Occipital lobe (tissue), 1 donor: ENCODE measurements at regions not wholly inside any gene's neighbourhood (a gene's known extent, or its start where the extent isn't known, plus 50 kb on each side); places are given as distances from the start of the nearest gene placed in this dataset.

Source experiments
- DNase-seq: peaks from one replicate; lab custom pipeline; 2025; lab: John Stamatoyannopoulos, UW

DNA sequence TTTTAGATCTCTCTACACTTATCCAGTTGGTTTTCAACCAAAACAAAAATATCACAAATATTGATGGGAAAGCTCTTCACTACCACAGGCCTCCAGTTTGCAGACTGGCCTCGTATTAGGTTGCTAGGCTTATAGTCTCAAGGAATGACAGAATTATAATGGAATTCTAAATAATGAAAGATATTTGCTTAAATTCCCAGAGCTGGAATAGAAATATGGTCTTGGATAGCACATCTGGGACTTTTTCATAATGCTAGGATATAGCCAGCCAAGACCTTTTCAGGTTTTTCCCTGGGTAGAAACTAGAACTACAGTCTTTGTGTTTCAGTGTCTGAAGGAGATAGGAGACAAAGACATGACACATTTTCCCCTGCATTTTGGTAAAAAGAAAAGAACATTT is 121.9 kb upstream of the STAC start:
- DNase-seq = no peak

DNA sequence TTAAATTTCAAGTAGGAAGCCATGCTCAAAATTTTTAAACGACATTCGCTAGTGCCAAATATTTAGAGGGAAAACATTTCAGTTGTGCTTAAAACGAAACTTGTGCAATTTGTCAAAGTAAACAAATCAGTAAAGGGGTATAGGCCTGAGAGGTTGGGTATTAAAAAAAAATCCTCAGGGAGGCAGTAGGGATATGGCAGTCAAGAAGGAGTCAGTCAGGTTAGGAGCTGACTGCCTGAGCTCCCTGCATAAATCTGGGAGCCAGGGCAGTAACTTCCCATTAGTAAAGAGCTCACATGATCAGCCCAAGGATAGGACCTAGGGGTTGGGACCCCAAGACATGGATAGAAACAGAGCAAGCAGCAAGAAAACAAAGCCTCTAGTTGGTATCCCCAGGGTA is 120.7 kb upstream of the STAC start:
- no peak for DNase-seq

DNA sequence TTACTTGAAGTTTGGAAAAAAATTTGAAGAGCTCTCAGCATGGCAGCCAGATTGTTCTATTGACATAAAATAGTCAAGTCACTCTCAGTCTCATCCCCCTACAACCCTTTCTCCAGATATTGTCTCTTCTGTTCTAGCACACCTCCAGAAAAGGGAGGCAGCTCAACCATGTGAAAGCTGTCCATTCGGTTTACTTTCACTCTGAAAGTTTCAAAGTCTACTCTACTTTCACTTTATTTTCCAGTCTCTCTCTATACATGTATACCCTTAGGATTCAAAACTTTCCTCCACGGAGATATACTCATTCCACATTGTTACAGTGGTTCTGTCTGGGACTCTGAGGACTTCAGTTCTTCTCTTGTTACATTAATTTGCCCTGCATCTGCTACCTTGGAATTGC is 111.0 kb upstream of the STAC start:
- no peak for DNase-seq

DNA sequence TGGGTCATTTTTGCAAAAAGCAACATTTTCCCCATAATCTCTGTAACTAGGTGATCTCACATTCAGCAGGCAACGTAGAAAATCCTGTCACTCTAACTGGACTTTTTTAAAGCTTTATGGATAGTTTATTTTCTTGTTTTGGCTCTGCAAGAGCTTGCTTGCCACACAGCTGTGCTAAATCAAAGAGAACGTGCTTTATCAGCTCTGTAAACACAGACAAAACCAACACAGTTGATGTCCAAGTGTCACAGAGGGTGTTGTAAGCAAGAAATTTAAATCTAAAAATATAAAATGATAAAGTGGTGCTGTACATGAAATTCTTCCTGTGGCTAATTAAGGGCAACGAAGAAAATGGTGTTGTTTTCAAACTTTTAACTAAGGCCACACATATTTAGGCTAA is 97.5 kb upstream of the STAC start:
- DNase-seq = no peak

DNA sequence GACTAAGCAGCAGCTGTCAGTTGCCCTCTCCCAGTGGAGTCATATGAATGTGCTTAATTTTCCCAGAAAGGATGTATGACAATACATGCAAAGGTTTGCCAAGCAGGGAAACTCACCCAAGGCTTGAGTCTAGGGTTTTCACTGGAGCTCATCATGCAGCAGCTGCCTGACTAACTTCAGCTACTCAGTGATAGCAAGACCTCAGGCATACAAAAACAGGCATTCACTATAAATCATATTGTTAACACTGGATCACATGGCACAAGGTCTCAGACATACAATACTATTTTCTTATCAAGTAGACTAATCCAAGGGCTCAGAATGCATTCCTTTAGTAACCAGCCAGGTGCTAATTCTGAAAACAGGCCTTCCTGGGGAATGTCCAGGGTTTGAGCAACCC is 85.0 kb upstream of the STAC start:
- no peak for DNase-seq

DNA sequence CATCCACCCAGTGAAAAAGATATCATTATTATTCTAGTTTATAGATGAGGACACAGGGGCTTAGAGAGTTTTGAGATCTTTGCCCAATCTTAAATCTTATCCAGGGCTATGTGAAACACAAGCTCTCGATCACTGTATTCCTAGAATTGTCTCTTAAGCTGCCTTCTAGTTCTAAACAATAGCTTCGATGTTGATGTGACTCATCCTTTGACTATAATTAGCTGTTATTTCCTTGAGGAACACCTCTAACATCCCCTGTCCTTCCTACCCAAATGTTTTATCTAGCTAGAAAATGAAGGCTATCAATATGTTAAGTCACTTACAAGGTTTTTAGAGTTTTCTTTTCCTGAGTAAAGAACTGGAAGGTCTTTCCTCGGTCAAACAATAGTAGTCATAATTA is 83.1 kb upstream of the STAC start:
- DNase-seq = no peak

DNA sequence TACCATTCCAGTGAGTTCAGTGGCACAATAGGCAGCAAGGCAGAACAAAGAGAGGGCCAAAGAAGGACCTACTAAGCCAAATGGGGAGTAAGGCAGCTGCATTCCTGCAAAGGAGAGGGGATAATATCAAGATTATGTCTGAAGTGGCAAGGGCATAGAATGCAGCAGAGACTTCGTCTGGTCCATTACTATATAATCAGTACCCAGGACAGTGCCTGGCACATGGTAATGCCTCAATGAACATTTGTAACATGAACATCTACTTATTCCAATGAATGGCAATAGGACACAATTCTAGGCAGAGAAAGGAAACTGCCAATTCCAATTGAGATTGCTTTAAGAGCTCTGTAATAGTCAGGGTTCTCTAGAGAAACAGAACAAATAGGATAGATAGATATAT is 82.1 kb upstream of the STAC start:
- no peak for DNase-seq

DNA sequence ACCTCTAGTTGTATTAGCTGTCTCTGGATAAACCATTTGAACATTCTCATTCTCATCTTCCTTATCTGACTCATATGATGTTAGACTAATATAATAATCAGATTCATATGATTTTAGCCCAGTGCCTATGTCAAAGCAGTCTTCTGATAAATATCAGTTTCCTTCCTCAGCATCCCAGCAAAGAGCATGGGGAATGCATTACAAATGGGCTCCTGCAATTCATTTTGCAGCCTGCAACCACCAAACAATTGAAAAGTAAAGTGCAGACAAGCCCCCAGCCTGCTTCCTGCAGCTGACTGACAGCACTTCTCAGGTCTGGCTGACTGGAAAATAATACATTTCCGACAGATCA is 78.2 kb upstream of the STAC start:
- no peak for DNase-seq

DNA sequence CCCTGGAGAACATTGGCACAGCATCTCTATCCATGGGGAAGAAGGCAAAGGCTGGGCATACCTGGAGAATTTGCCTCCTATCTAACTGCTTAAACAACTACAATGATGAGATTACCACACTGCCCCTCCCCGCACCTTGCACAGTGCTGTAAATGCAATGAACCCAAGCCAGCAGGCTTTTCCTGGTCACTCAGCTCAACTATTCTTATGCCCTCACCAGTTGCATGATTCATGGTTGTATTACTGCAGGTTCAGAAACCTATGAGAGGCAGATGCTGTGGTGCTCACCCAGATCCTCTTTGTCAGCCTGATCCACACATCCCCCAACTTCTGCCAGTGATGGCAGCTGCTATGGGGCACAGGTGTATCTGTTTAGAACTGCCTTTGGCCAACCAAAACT is 77.7 kb upstream of the STAC start:
- no peak for DNase-seq

DNA sequence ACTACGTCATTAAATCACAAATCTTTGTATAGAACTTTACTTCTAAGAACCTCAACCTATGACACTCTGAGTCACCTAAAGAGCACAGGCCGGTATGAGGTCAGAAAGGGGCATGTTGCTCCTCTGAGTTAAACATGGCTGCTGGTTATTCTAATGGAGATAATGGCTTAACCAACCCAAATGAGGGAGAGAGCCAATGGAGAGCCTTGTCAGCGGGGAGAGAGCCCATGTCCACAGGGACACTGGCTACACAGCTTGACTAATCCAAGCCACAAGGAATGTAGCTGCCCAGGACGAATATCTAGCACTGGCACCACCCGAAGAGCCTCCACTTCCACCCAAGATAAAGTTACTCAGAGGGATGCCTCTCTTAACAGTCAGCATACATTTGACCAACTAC is 77.0 kb upstream of the STAC start:
- DNase-seq = no peak

DNA sequence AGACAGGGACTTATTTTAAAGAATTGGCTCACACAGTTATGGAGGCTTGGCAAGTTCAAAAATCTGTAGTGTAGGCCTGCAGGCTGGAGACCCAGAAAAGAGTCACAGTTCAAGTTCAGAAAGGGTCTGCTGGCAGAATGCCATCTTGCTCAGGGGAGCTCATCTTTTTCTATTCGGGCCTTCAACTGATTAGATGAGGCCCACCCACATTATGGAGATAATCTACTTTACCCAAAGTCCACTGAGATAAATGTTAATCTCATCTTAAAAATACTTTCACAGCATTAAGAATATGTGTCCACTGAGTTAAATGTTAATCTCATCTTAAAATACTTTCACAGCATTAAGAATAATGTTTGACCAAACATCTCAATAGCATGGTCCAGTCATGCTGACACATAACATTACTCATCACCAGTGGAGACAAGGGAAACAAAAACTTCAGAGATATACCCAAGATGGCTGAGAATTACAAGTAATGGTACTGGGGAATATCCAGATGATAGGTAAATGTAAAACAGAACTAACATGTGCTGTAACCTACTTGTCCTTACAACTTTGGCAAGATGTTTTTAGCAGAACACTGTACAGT is 74.3 kb upstream of the STAC start:
- DNase-seq = no peak

DNA sequence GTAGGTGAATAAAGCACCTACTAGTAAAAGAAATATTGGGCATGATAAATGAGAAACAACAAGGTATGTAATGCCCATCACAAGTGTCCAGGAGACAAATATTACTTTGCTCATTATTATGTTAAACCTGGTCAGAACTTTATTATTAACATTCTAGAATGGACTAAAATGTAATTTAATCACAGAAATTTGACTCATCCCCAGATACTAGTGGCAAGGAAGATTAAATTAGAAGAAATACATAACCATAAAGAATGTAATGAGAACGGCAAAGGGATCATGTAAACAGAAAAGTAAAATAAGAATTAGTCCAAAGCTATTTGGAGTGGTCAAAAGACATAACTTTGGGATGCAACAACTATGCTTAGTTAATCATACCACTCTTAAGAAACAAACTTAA is 71.2 kb upstream of the STAC start:
- DNase-seq = no peak

DNA sequence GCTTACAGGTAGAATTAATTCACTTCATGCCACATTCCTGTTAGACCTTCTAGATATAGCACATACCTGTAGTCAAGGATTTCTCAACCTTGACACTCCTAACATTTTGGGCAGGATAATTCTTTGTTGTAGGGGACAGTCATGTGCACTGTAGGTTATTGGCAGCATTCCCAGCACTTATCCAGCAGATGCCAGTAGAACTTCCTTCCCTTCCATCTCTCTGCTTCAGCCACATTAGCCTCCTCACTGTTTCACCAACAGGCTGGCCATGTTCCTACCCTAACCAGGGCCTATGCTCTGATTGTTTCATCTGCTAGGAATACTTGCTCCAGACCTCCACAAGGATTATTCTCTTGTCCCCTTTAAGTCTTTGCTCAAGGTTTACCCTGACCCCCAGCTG is 68.0 kb upstream of the STAC start:
- DNase-seq = no peak

DNA sequence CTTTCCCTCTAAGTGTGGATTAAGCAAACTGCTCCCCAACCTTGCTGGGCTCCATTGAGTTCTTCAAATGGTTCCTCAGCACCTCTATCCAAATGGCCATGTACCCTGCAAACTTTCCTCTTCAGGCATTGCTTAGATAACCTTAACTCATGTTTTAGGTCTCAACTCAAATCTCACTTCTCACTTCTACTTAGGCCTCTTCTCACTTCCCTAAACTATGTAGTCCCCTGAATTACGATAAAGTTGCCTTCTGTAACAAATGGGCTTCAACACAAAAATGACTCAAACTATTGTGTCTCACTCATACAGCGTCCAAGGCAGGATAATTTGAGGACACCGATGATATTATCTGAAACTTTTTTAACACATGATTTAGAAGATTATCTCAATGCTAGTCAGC is 62.4 kb upstream of the STAC start:
- no peak for DNase-seq

DNA sequence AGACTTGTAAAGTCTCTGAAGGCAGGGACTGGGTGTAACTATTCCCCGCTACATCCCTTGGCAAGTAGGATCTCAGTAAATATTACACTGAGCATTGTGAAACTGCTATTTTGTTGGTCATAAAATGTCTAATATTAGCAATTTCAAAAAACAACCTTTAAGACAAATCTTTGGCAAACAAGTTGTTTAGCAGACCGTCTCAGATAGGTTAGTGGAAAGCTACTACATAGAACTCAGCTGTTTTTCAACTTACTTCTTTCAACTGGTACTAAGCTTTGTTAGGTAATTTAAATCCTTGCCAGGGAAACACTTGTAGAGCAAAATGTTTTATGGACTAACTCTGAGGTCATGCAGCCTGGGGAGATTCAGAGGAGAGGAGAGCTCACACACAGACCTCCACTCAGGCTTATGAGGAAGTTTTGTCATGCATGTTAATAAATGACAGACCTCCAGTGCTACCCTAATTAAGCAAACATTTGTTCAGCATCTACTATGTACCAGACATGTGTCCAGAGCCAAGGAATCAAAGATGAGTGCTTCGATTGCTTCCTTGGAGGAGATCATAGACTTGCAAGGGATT is 61.6 kb upstream of the STAC start:
- no peak for DNase-seq

DNA sequence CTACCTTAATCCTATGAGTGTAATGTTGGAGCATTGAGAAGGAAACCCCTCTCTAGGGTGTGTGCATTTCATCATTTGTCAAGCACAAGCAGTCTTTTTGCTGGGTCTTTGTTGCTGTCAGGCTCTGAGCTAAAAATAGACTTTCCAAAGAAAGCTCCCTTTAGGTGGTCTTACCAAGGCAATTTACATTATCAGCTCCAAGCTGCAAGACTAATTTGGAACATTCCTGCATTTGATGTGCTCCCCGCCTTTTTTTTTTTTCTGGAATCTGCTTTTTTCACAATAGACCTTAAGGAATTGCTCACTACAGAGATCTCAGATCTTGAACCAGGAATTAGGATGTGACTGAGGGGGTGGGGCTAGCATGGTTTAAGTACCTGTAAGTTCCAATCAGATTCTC is 60.6 kb upstream of the STAC start:
- DNase-seq = no peak
